Natural killer cell (primary cell): ENCODE measurements at regions not wholly inside any gene's neighbourhood (a gene's known extent, or its start where the extent isn't known, plus 50 kb on each side); places are given as distances from the start of the nearest gene placed in this dataset.

Source experiments
- ATAC-seq, 3 donors: fragments of 150-1000 bp in 2 of 3; fragments of 200-7000 bp in 1 of 3; cut with Tn5 transposase; 1 replicate in 1 of 3; 2 replicates in 2 of 3; pipeline ENCODE4 v1.10.0; 2021; ENCODE audit warnings: mild to moderate bottlenecking in 2 of 3, moderate library complexity in 2 of 3
- DNase-seq, 2 donors: peaks; one replicate each; pipeline versions ENCODE4 v3.0.0 to v3.0.0-alpha.2; 2013 to 2021; ENCODE audit warnings: mixed read lengths in 1 of 2
- H3K27ac ChIP-seq: one replicate; pipeline ENCODE4 v1.5.1; 2013; ENCODE audit warnings: mild to moderate bottlenecking, low read length
- H3K27me3 ChIP-seq: one replicate; pipeline ENCODE4 v1.6.1; 2013; ENCODE audit warnings: low read length; ENCODE audit not compliant: control insufficient read depth, insufficient read depth
- H3K36me3 ChIP-seq: one replicate; pipeline ENCODE4 v1.6.1; 2013; ENCODE audit warnings: low read length; ENCODE audit not compliant: control insufficient read depth, insufficient read depth
- H3K4me1 ChIP-seq: one replicate; pipeline ENCODE4 v1.6.1; 2013; ENCODE audit warnings: low read length; ENCODE audit not compliant: control insufficient read depth, insufficient read depth
- H3K4me3 ChIP-seq: one replicate; pipeline ENCODE4 v1.5.1; 2013; ENCODE audit warnings: low read length
- H3K9me3 ChIP-seq: one replicate; pipeline ENCODE4 v1.6.1; 2013; ENCODE audit warnings: low read length; ENCODE audit not compliant: control insufficient read depth, insufficient read depth
- H3K27ac Mint-ChIP-seq, 2 donors: one replicate each; pipeline ENCODE4 v1.8.0; 2022; ENCODE audit warnings: mild to moderate bottlenecking in 2 of 2, mixed read lengths in 2 of 2, moderate library complexity in 1 of 2
- H3K27me3 Mint-ChIP-seq, 2 donors: one replicate each; pipeline ENCODE4 v1.8.0; 2022; ENCODE audit warnings: low read depth in 2 of 2, mixed read lengths in 2 of 2
- H3K36me3 Mint-ChIP-seq: one replicate; pipeline ENCODE4 v1.8.0; 2022; ENCODE audit warnings: mixed read lengths
- H3K4me1 Mint-ChIP-seq, 2 donors: one replicate each; pipeline ENCODE4 v1.8.0; 2022; ENCODE audit warnings: mixed read lengths in 2 of 2
- H3K4me3 Mint-ChIP-seq: one replicate; pipeline ENCODE4 v1.8.0; 2022; ENCODE audit warnings: mild to moderate bottlenecking, moderate library complexity, mixed read lengths
- H3K9me3 Mint-ChIP-seq, 2 donors: one replicate each; pipeline ENCODE4 v1.8.0; 2022; ENCODE audit warnings: mixed read lengths in 2 of 2
- WGBS: methylation state at CpG from one replicate; pipeline ENCODE4 v1.1.7; 2013; ENCODE audit warnings: missing lambda C conversion rate; ENCODE audit not compliant: insufficient coverage; 5-methylcytosine and 5-hydroxymethylcytosine counted together
- intact Hi-C: fragments of 100-400 bp; cut with micrococcal nuclease; formaldehyde crosslinking; loops from one replicate; pipeline ENCODE4 v1.14.2; 2022
- TF ChIP-seq, protein P1 (sequence below): fragments of 200-600 bp; IDR thresholded peaks from one replicate; pipeline ENCODE4 v1.8.0; 2022; ENCODE audit warnings: antibody characterized with exemption

GRCh38 chr6:86595641-86596040 is 341.7 kb upstream of the HTR1E start:
- no peaks in the 10 kb centered on the region for H3K4me1 ChIP-seq
- 47% methylated on average over 3 of the region's 3 CpGs for WGBS
- H3K36me3 ChIP-seq = no peaks in the 10 kb centered on the region
- no peaks in the 10 kb centered on the region for H3K4me1 Mint-ChIP-seq
- H3K27ac Mint-ChIP-seq = no peak overlapping the region
- no peaks in the 10 kb centered on the region for H3K27me3 ChIP-seq
- no peaks in the 10 kb centered on the region for H3K9me3 ChIP-seq
- no peaks in the 10 kb centered on the region for H3K27me3 Mint-ChIP-seq
- H3K9me3 Mint-ChIP-seq = peaks cover 3 to 13% of the 10 kb centered on the region in 2 donors
- no peak overlapping the region for H3K4me3 Mint-ChIP-seq
- TF ChIP-seq, protein P1, sequence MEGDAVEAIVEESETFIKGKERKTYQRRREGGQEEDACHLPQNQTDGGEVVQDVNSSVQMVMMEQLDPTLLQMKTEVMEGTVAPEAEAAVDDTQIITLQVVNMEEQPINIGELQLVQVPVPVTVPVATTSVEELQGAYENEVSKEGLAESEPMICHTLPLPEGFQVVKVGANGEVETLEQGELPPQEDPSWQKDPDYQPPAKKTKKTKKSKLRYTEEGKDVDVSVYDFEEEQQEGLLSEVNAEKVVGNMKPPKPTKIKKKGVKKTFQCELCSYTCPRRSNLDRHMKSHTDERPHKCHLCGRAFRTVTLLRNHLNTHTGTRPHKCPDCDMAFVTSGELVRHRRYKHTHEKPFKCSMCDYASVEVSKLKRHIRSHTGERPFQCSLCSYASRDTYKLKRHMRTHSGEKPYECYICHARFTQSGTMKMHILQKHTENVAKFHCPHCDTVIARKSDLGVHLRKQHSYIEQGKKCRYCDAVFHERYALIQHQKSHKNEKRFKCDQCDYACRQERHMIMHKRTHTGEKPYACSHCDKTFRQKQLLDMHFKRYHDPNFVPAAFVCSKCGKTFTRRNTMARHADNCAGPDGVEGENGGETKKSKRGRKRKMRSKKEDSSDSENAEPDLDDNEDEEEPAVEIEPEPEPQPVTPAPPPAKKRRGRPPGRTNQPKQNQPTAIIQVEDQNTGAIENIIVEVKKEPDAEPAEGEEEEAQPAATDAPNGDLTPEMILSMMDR = no peak
- no peak overlapping the region for H3K27ac ChIP-seq
- ATAC-seq (no peak), DNase-seq (no peak)
- intact Hi-C loops = no loop called here
- no peaks in the 10 kb centered on the region for H3K36me3 Mint-ChIP-seq
- no peak overlapping the region for H3K4me3 ChIP-seq

GRCh38 chr6:86586195-86586594 is 351.1 kb upstream of the HTR1E start:
- intact Hi-C loops = no loop called here
- Histone ChIP-seq H3K4me1 (no peaks in the 10 kb centered on the region), H3K9me3 (peaks cover 25% of the 10 kb centered on the region), H3K27ac (no peak overlapping the region), H3K4me3 (no peak overlapping the region), H3K36me3 (no peaks in the 10 kb centered on the region), H3K27me3 (no peaks in the 10 kb centered on the region)
- Mint-ChIP-seq H3K36me3 (peaks cover 21% of the 10 kb centered on the region), H3K9me3 (peaks cover 20 to 30% of the 10 kb centered on the region in 2 donors), H3K27ac (no peak overlapping the region), H3K27me3 (no peaks in the 10 kb centered on the region), H3K4me1 (no peaks in the 10 kb centered on the region), H3K4me3 (no peak overlapping the region)
- ATAC-seq = no peak
- 95% methylated on average over 4 of the region's 4 CpGs for WGBS
- TF ChIP-seq, protein P1 = no peak
- no peak for DNase-seq

- ATAC-seq (no peak), DNase-seq (no peak)
- 95% methylated on average over 3 of the region's 3 CpGs for WGBS
- Histone ChIP-seq H3K4me3 (no peak overlapping the region), H3K36me3 (no peaks in the 10 kb centered on the region), H3K27me3 (no peaks in the 10 kb centered on the region), H3K9me3 (peaks cover 25% of the 10 kb centered on the region), H3K27ac (no peak overlapping the region), H3K4me1 (no peaks in the 10 kb centered on the region)
- Mint-ChIP-seq H3K4me1 (no peaks in the 10 kb centered on the region), H3K27me3 (no peaks in the 10 kb centered on the region), H3K36me3 (peaks cover 24% of the 10 kb centered on the region), H3K27ac (no peak overlapping the region), H3K9me3 (peaks cover 17 to 27% of the 10 kb centered on the region in 2 donors), H3K4me3 (no peak overlapping the region)
- TF ChIP-seq, protein P1 = no peak
- intact Hi-C loops = no loop called here
Observed at GRCh38 chr6:86581833-86582232, 355.5 kb upstream of the HTR1E start.

DNA sequence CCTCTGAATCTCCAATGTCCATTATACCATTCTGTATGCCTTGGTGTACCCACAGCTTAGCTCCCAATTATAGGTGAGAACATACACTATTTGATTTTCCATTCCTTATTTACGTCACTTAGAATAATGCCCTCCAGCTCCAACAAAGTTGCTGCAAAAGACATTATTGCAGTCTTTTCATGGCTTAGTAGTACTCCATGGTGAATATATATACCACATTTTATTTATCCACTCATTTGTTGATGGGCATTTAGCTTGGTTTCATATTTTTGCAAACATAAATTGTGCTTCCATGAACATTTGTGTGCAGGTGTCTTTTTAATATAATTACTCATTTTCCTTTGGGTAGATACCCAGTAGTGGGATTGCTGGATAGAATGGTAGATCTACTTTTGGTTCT is 374.1 kb upstream of the HTR1E start:
- Mint-ChIP-seq H3K36me3 (peaks cover 14% of the 10 kb centered on the region), H3K4me1 (no peaks in the 10 kb centered on the region), H3K9me3 (peaks cover 21 to 34% of the 10 kb centered on the region in 2 donors), H3K4me3 (no peak overlapping the region), H3K27ac (no peak overlapping the region), H3K27me3 (no peaks in the 10 kb centered on the region)
- Histone ChIP-seq H3K4me1 (no peaks in the 10 kb centered on the region), H3K4me3 (no peak overlapping the region), H3K36me3 (no peaks in the 10 kb centered on the region), H3K9me3 (no peaks in the 10 kb centered on the region), H3K27me3 (no peaks in the 10 kb centered on the region), H3K27ac (no peak overlapping the region)
- intact Hi-C loops = no loop called here
- TF ChIP-seq, protein P1 = no peak
- no peak for DNase-seq
- no peak for ATAC-seq
- 86% methylated on average over 1 of the region's 1 CpG for WGBS
